Skeletal muscle tissue (tissue), 3 donors: ENCODE measurements at regions not wholly inside any gene's neighbourhood (a gene's known extent, or its start where the extent isn't known, plus 50 kb on each side); places are given as distances from the start of the nearest gene placed in this dataset.
A peak's percentile ranks its signal among the peaks of the same experiment; 100 is the strongest.

Experiments used
- H3K27ac ChIP-seq: one replicate; pipeline ENCODE4 v1.7.0; 2013; ENCODE audit warnings: mild to moderate bottlenecking, low read depth, low read length, inconsistent platforms
- H3K27me3 ChIP-seq, 3 donors: one replicate each; pipeline ENCODE4 v1.7.0; 2013; ENCODE audit warnings: low read length in 3 of 3; ENCODE audit not compliant: control insufficient read depth in 3 of 3, insufficient read depth in 3 of 3
- H3K36me3 ChIP-seq, 3 donors: one replicate each; pipeline ENCODE4 v1.7.0; 2013; ENCODE audit warnings: low read length in 3 of 3; ENCODE audit not compliant: control insufficient read depth in 3 of 3, insufficient read depth in 3 of 3
- H3K4me1 ChIP-seq, 3 donors: one replicate each; pipeline ENCODE4 v1.7.0; 2013; ENCODE audit warnings: low read length in 3 of 3, mild to moderate bottlenecking in 3 of 3; ENCODE audit not compliant: control insufficient read depth in 3 of 3, insufficient read depth in 3 of 3
- H3K4me3 ChIP-seq, 3 donors: one replicate each; pipeline ENCODE4 v1.7.0; 2013; ENCODE audit warnings: low read length in 3 of 3
- H3K9ac ChIP-seq, 3 donors: one replicate each; pipeline ENCODE4 v1.7.0; 2013; ENCODE audit warnings: low read length in 3 of 3, mild to moderate bottlenecking in 3 of 3, moderate library complexity in 2 of 3, low read depth in 1 of 3
- H3K9me3 ChIP-seq, 3 donors: one replicate each; pipeline ENCODE4 v1.7.0; 2013; ENCODE audit warnings: low read length in 3 of 3; ENCODE audit not compliant: control insufficient read depth in 3 of 3
- donor health status: Osteomylitis.

- H3K36me3 ChIP-seq, result no peaks in the 10 kb centered on the region
- no peaks in the 10 kb centered on the region for H3K9me3 ChIP-seq
- H3K27ac ChIP-seq, result peak overlapping the region; percentile 64
- H3K4me1 ChIP-seq, result peaks cover 24 to 49% (median 31%) of the 10 kb centered on the region in 3 donors
- H3K9ac ChIP-seq, result peak overlapping the region in 1 of 3 donors; percentile 9
- H3K4me3 ChIP-seq, result peak overlapping the region; percentile 2 to 45 (median 13)
- H3K27me3 ChIP-seq, result no peaks in the 10 kb centered on the region
Measured at GRCh38 chrX:67780694-67781109, 236.9 kb downstream of the AR start.

- H3K4me1 ChIP-seq, result peaks cover 24 to 50% (median 31%) of the 10 kb centered on the region in 3 donors
- H3K27ac ChIP-seq, result peak overlapping the region; percentile 64
- peak overlapping the region; percentile 9 to 28 (median 23) for H3K9ac ChIP-seq
- H3K9me3 ChIP-seq, result no peaks in the 10 kb centered on the region
- no peaks in the 10 kb centered on the region for H3K27me3 ChIP-seq
- no peaks in the 10 kb centered on the region for H3K36me3 ChIP-seq
- peak overlapping the region; percentile 13 to 15 (median 14) for H3K4me3 ChIP-seq
Measured at GRCh38 chrX:67781132-67781531, 237.3 kb downstream of the AR start.

GRCh38 chrX:67784712-67785111, 240.9 kb downstream of the AR start:
- Histone ChIP-seq H3K36me3 (no peaks in the 10 kb centered on the region), H3K27ac (peak overlapping the region; percentile 86), H3K4me1 (peaks cover 15 to 27% (median 20%) of the 10 kb centered on the region in 3 donors), H3K4me3 (peak overlapping the region; percentile 42 to 46 (median 44)), H3K9ac (peak overlapping the region in 2 of 3 donors; percentile 43 to 68), H3K9me3 (no peaks in the 10 kb centered on the region), H3K27me3 (no peaks in the 10 kb centered on the region)

GRCh38 chrX:67787196-67787595, 243.4 kb downstream of the AR start:
- Histone ChIP-seq H3K9me3 (no peaks in the 10 kb centered on the region), H3K36me3 (no peaks in the 10 kb centered on the region), H3K27ac (no peak overlapping the region), H3K9ac (no peak overlapping the region), H3K27me3 (no peaks in the 10 kb centered on the region), H3K4me3 (no peak overlapping the region), H3K4me1 (peaks cover 0 to 9% (median 3%) of the 10 kb centered on the region in 3 donors)

GRCh38 chrX:67789536-67789935, 245.7 kb downstream of the AR start:
- no peak overlapping the region for H3K9ac ChIP-seq
- H3K36me3 ChIP-seq, result no peaks in the 10 kb centered on the region
- H3K4me1 ChIP-seq, result peaks cover 0 to 9% (median 0%) of the 10 kb centered on the region in 3 donors
- H3K9me3 ChIP-seq, result no peaks in the 10 kb centered on the region
- H3K27me3 ChIP-seq, result no peaks in the 10 kb centered on the region
- H3K27ac ChIP-seq, result no peak overlapping the region
- no peak overlapping the region for H3K4me3 ChIP-seq
